NCI-H524 (cell line): ENCODE measurements at regions not wholly inside any gene's neighbourhood (a gene's known extent, or its start where the extent isn't known, plus 50 kb on each side); places are given as distances from the start of the nearest gene placed in this dataset.
"Not testable (repeated sequence)": the region's sequence is repeated elsewhere in the genome, so short reads cannot be mapped to it uniquely, and the experiment has no call there.

Experiments used
- DNase-seq, 2 experiments: peaks; one replicate each; lab custom pipeline; 2025; lab: John Stamatoyannopoulos, UW

DNA sequence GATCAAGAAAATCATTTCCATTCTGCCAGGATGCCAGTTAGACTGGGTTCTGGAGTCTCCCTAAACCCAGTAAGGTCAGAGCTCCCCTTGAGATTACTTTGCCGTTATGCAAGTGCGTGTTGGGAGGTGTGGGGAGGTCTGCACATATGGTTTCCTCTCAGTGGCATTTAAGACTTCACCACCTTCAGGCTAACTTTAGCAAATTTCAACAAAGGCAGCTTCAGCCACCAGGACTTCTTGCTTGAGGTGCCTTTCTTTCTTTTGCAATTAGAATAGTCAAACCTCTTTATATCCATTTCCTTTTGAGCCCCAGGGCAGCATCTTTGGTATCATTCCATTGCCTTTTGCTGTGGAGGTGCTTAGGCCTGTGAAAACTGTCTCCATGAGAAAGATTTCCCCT, 117.2 kb upstream of the CCND2 start:
- no peak for DNase-seq

DNA sequence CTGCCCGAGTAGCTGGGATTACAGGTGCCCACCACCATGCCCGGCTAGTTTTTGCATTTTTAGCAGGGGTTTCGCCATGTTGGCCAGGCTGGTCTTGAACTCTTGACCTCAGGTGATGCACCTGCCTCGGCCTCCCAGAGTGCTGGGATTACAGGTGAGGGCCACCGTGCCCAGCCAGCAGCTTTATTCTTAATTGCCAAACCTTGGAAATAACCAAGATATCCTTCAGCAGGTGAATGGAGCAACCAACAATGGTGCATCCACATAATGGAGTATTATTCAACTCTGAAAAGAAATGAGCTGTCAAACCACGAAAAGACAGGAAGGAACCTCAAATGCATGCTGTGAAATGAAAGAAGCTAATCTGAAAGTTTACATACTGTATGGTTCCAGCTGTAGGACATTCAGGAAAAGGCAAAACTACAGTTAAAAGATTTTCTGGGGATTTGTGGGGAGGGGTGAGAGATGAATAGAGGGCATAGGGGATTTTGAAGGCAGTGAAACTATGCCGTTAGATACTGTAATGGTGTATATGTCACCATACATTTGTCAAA, 118.8 kb upstream of the CCND2 start:
- no peak for DNase-seq

DNA sequence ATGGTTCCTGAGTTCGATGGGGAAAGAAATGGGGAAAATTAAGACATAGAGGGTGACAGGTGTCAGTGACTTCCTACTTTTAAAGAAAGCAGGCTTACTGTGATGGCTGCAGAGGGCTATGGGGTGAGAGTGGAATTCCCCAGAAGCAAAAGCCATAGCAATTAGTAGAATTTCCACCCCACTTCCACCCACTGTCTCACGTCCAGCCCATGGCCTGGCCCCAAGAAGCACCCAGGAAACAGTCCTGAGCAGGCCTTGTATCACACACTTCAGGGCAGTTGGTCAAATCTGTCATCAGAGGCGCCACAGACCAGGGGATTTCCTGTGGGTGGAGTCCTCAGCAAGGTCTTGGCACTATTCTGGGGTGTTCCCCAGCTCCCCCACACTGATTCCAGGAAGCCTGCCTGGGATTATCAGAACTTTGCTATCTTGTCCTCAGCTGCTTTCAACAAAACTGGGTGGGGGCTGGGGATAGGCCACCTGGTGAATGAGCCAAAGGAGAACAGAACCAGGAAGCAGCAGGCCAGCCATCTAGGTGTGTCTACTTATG, 120.1 kb upstream of the CCND2 start:
- DNase-seq, result no peak

DNA sequence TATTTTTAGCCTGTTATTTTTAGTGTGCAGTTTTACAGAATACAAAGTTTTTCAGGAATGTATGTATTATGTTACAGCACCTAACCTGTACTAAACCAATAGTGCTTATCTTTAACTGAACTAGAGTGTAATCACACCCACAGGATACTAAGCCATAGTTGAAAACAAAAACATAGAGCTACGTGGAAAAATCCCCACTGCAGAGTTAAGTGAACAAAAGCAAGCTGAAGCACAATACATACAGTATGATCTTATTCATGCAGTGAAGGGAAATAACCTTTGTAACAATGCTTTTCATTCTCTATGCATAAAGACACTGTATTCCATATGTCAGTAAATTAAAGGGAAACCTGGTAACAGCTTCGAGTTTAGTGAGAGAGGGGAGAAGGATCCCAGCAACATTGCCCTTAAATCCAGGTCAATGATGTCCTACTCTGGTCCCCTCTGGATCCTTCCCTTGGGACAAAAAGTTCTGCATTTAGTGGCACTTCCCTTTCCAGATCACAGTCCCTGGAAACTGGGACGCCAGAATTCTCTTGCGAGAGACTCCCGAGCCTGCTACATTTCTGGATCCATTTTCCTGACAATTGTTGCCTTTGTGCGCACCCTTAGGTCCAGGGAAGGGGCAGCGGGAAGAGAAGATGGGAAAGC, 121.3 kb upstream of the CCND2 start:
- DNase-seq, result no peak

DNA sequence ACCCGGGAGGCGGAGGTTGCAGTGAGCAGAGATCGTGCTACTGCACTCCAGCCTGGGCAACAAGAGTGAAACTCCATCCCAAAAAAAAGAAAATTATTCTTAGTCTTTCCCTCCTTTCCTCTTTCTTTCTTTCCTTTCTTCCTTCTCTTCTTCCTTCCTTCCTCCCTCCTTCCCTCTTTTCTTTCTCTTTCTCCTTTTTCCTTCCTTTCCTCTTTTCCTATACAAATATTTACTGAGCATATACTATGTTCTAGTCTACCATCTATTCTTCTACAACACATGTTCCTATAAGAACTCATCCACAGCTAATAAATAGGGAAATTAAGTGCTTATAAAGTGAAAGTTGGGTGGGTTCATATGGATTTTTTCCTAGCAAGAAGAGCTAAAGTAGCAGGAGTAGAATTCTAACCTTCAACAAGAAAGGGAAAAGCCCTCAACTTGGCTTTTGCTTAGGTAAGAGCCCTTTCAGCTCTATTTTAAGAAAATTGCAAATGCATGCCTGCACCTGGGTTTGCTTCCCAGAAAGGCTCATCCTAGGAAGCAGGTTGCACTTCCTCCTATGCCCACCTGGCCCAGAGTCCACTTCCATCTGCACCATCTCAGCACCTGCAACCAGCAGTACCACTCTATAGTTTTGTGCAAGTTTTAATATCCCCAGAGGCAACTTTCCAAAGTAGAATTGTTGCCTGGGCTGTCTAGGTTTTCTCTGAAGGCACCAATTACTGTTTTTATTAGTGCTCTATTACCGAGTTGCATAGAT, 122.0 kb upstream of the CCND2 start:
- no peak for DNase-seq

DNA sequence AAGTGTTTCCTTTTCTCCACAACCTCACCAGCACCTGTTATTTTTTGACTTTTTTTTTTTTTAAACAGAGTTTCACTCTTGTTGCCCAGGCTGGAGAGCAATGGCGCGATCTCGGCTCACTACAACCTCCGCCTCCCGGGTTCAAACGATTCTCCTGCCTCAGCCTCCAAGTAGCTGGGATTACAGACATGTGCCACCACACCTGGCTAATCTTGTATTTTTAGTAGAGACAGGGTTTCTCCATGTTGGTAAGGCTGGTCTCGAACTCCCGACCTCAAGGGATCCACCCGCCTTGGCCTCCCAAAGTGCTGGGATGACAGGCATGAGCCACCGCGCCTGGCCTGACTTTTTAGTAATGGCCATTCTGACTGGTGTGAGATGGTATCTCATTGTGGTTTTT, 123.2 kb upstream of the CCND2 start:
- not testable (repeated sequence) for DNase-seq

DNA sequence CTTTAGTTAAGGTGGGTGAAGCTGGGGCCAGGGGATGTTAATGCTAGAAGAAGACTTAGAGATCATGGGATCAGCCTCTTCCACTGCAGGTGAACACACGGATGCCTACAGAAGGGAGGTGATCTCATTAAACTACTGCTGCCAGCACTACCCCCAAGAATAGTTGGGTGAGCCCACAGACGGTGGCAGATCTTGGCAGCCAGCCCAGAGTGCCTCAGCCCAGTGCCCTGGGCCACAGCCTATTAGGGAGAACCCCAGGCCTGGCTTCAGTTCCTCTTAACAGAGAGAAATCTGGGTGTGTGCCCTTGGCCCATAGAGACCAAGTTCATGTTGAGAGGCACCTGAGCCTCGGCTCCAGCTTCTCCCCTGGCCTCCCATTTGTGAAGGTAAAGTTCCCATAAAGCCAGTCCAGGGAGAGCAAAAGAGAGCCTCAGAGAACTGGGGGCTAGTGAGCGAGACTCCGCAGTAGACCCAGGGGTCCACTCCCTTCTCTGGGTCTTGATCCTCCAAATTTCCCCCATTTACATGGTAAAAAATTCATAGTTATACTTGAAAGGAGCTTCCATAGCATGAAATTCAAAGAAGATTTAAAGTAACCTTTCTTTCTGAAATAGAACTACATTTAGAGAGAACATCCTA, 125.0 kb upstream of the CCND2 start:
- DNase-seq, result no peak

DNA sequence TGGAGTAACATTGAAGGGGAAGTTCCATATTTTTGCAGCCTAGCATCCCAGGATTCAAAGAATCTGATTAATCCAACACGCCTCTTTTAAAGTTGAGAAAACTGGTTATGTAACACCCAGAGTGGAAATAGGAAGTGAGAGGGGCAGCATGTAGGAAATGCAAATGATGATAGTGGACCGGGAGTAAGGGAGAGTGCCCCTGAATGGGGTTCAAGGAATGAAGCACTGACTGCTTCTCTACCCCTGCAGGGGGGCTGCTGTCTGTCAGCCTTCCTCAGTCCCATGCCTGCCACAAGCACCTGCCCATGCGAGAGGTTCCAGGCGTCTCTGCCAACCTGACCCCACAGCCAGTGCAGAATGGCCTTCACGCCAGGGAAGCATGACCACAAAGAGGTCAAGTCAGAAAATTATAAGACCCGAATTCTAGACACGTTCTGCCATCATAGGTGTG, 126.5 kb upstream of the CCND2 start:
- DNase-seq, result no peak

DNA sequence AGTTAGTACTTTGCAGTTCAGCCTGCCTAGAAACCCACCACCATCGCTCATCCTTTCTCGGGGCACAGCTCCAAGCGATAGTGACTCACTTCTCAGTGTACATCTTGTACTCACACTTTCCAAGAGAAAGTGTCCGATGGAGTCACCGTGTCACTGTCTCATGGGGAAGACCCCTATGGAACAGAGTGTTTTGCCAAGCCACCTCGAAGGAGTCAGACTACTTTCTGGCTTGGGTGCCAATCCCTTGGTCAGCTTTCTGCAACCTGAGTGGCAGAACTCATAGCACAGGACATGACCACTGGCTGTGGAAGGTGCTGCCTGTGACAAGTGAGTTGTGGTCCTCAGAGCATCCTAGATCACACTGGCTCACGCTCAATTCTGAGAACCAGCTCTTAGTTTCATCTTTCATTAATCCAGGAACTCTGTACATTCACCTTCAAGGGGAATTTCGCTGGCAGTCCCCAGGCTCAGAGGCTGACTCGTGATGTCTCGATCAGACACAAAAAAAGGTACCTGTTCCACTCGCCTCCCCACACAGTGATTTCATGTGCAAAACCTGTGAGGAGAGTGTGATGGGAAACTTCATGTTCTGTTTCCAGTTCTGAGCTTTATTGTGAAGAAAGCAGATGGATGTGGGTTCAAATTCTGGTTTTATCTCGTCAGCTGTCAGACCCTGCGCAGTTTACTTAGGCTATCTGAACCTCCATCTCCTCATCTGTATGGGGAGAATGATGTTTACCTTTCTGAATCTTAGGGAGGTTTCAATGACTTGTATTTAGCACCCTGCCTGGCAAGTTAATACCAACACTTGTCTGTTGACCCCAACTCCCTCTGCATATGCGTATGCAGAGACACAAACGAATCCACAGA, 127.3 kb upstream of the CCND2 start:
- no peak for DNase-seq

DNA sequence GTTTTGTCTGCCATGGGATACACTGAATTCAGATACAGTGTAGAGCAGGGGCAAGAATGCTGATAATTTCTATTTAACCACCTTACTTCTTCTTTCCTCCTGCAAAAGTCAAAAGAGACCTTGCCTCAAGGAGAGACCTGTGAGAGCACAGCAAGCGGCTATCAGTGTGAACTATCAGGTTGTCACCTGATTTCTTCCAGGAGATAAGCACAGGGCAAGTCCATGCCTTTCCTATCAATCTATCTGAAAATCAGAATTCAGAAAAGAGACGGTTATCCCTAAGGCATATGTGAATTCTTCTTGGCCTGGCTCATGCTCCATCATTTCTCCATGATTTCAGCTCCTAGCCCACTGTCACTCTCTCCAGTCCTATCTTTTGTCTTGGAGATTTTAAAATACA, 128.9 kb upstream of the CCND2 start:
- DNase-seq, result no peak

DNA sequence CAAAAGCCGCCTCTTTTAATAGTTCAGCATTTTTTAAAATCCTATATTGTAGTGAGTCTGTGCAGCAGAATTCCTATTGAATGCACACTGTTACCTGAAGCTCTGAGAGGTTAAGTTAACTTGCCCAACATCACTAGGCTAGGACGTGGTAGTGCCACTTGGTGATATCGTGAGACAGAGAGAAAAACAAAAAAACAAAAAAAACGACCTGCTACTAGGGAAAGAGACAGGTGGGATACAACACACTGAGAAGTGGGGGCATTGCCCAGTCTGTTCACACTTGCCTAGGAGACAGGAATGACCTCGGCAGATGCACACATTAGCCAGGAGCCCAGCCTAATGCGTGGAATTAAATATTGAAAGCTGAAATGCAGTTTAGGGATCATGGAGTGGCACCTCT, 129.7 kb upstream of the CCND2 start:
- peak in 1 of 2 experiments; percentile 20 for DNase-seq

DNA sequence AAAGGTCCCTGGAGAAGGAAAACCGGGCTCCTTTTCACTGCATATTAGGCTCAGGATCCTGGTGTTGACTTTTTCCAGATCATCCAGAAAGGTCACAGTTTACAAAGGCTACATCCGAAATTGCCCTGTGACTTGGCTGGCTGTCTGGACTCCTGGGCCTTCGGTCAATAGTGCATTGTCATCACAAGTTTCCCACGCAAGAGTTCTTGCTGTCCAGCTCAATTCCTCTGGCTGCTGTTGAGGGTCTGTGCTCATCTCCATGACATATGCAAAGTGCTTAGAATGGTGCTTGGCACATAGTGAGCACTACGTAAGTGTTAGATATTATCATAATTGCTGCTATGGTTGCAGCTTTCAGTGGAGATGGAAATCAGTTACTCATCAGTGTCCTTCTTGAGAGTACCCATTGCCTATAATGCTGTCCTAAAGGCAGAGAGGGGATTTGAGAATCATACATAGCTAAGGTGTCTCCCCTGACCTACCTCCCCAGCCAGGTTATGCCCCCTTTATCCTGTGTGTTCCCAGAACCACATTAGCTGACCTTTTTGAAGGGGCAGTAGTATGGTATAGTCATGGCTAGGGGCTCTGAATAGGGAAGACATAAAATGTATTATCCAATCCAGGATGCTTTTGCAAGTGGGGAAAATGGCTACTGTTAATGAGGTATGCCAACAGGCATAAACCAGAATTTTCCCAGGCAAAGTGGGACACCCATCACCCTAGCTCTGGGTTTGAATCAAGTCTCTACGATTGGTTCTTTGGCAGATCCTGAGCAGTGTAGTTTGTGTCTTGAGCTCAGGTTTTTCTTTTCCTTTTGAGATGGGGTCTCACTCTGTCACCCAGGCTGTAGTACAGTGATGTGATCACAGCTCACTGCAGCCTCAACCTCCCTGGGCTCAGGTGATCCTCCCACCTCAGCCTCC, 132.0 kb upstream of the CCND2 start:
- DNase-seq, result no peak

DNA sequence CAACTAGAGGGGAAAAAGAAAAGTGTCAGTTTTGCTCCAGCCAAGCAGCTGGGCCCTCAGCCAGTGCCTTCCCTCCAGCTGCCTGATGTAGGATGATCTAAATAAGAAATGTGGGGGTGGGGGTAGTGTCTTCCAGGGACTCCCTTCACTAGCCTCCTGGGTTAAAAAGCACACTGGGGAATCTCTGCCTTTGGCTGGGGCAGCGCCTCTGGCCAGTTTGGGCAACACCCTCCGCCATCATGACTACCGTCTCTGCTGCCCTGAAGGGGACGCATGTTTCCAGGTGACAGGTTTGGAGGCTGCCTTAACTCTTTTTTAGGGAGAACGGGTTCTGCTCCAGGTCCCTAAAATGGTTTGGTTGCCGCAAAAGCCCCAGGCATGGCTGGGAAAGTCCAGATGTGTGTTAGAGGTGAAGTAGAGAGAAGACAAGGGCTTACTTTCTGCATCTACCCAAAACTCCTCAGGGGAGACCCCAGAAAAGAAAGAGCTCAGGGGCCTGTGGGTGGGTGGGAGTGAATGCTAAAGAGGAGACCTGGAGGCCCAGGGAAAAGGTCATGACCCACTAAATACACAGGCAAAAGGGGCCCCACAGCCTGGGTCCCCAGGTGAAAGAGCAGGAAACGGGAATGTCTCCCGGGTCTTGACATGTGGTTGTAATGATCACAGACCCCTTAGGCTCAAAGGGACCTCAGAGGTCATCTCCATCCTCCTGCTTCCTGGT, 132.8 kb upstream of the CCND2 start:
- no peak for DNase-seq

DNA sequence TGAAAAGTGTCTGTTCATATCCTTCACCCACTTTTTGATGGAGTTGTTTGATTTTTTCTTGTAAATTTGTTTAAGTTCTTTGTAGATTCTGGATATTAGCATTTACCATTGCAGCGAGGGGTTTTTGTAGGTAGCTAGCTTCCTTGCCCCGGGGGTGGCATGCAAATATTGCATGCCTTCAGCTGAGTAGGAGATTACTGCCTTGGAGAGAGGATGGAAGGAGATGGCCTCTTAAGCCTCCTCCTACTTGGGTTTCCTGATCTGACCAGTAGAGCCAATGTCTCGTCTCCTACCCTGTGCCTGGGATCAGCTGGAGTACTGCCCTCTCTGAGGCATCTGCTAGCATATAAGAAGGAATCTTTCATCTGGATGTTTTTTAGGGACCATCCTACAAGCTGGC, 134.4 kb upstream of the CCND2 start:
- DNase-seq, result no peak

DNA sequence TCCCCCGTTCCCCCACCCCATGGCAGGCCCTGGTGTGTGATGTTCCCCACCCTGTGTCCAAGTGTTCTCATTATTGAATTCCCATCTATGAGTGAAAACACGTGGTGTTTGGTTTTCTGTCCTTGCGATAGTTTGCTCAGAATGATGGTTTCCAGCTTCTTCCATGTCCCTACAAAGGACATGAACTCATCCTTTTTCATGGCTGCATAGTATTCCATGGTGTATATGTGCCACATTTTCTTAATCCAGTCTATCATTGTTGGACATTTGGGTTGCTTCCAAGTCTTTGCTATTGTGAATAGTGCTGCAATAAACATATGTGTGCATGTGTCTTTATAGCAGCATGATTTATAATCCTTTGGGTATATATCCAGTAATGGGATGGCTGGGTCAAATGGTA, 135.0 kb upstream of the CCND2 start:
- not testable (repeated sequence) for DNase-seq

DNA sequence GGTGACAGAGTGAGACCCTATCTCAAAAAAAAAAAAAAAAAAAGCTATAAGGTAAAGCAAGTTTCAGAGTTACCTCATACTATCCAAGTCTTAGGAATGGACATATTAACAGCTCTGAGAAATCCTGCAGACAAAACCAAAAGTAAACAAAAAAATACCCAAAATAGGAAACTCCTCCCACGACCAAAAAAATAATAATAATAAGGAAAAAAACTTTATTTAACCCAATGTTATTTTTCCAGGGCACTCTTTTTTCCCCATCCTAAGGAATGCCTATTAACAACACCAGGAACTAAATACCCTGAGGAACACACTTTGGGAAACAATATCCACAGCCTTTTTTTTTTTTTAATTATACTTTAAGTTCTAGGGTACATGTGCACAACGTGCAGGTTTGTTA, 135.5 kb upstream of the CCND2 start:
- DNase-seq, result no peak

DNA sequence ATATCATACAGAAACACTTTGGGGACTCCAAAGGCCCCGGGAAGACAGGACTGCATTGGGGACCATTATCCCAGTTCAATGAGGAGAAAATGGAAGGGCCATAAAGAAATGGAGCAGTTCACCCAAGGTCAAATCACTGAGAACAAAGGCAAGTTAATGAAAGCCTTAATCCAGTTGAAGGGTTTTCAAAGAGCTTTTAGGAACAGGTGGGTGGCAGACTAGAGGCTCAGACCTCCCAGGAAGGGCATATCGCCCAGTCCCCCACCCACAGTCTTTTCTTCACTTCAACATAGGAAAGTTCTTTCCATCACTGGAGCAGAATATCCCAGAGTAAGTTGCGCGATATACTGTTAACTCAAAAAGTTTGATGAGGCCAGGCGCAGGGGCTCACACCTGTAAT, 136.1 kb upstream of the CCND2 start:
- peak; percentile 52 to 75 for DNase-seq

DNA sequence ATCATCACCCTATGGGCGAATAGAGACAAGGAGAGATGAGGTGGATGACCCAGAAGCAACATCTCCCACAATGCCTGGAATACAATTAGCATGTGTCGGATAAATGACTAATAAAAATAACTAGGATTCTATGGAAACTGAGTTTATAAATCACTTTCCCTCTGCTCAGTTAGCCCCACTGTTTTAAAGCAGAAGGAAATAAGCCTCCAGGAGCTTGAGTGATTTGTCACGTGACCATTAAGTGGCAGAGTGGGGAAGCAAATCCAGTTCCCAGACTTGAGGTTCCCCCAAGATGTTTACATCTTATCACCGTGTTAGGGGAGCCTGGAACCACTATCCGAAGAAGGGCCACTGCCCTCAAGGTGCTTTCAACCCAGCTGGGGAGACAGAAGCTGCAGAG, 136.5 kb upstream of the CCND2 start:
- DNase-seq, result peak in 1 of 2 experiments; percentile 31

DNA sequence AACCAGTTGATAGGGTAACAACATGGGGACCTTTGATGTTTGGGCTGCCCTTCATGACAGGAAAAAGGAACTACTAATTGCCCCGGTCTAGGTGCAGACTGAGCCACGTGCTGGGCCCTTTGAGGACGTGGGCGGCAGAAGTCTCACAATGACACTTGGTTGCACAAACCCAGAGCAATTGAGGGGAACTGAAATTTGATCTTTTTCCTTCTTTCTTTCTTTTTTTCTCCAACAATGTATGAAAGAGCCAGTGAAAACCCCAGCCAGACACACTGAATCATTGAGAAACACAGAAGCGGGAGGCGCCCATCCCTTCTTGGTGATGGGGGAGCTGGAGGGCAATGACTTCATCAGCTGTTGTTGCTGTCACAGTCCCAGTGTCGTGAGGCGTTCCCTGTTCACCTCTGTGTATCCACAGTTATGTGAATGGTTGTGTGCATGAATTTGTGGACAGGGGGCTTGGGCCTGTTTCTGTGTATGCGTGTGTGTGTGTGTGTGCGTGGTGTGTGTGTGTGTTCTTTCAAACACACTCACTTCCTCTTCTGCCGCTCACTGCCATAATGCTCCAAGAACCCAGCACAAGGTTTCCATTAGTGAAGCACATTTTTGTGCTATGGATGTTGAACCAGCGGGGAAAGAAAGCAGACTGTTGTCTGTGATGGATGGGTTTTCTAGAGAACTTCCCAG, 137.5 kb upstream of the CCND2 start:
- no peak for DNase-seq
